ENCODE measurements at regions not wholly inside any gene's neighbourhood (a gene's known extent, or its start where the extent isn't known, plus 50 kb on each side); places are given as distances from the start of the nearest gene placed in this dataset.

DNA sequence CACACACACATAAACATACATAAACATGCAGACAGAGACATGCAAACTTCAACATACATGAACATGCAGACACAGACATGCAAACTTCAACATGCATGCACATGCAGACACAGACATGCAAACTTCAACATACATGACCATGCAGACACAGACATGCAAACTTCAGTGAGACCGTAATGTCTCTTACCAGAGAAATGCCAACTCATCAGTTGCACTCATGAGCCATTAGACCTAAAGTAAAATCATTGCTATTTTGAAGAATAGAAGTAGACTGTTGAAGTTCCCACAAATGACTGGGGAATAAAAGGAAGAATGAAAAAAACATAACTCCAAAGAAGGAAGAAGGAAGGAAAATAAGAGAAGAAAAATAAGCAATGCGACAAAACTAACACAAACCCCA, 1044.0 kb upstream of the TMEM132C start:
- no peak for DNase-seq

DNA sequence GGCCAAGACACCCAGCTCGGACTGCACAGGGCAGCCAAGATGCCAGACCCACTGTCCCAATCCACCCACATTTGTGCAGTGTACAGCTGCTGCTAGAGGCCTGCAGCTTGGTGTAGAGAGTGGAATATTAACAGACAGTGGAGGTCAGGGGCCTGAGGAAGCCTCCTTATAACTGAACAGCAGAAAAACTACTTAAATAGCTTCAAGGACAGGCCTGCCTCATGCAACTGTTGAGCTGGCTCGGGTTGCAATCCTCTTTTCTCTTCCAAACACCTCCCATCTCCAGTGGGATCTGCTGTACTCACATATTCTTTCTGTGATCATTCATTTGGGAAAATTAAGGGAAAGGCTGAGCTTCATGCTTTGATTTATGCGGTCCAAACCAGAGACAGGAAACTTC, 1043.2 kb upstream of the TMEM132C start:
- DNase-seq, result no peak

DNA sequence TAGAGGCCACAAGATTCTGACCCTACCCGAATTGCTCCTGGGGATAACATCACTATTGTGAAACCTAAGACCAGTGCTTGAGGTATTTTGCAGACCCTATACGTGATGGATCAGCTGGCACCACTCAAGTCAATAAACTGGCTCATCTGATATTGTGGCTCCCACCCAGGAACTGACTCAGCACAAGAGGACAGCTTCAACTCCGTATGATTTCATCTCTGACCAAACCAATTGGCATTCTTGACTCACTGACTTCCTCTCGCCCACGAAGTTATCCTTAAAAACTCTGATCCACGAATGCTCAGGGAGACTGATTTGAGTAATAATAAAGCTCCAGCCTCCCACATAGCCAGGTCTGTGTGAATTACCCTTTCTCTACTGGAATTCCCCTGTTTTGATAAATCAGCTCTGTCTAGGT, 1036.1 kb upstream of the TMEM132C start:
- DNase-seq, result no peak

- no peak for DNase-seq
Measured at GRCh38 chr12:127231371-127231770, 1035.6 kb upstream of the TMEM132C start.

GRCh38 chr12:127233016-127233415, 1034.0 kb upstream of the TMEM132C start:
- no peak for DNase-seq

GRCh38 chr12:127235761-127236160, 1031.2 kb upstream of the TMEM132C start:
- no peak for DNase-seq

GRCh38 chr12:127236491-127236890, 1030.5 kb upstream of the TMEM132C start:
- no peak for DNase-seq

DNA sequence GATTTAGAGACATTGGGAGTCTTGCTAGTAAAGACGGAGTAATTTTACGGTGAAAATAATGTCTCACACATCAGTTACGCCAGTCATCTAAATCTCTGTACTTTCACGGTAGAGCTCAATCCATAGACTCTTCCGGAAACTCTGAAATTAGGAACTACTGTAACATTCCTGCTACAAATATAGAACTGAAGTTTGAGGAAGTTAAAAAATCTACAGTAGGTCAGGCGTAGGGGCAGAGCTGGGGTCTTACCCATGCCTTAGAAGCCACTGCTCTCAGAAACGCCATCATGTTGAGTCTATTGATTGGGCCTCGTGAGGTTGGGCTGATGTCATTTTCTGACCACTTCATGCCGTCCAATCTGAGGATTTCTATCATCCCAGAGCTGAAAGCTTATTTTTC, 1029.8 kb upstream of the TMEM132C start:
- DNase-seq, result no peak

DNA sequence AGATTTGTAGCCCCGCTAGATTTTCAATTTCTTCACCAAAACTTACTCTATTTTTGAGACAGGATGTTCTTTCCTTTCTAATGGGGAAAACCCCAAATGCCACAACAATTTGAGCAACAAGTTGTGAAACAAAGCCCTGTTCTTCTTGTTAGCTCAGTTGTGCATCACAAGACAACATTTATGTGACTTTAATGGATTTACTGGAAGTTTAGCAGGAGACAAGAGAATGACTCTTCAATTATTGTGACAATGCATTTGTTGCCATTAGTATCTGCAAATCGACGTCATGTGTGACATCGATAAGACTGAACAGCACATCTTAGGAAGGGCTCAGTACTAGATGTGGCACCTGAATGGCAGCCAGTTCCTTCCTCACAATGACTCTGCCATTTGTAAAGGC, 1028.9 kb upstream of the TMEM132C start:
- no peak for DNase-seq

DNA sequence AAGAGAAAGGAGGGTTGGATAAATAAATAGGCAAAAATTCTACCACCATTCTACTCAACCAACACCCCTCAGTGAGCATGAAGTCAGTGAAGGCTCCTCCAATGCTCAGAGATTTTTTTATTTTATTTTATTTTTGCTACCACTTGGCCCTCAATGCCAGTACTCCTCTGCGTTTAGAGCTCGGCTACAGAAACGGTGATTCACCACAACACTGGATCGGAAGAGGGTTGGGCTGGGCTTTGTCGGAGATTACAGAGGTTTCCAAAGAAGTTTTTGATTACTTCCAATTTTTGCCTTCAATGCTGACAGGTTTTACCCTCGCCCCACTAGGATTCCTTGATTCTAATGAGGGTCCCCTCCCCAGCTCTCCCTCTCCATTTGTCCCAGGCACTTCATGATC, 1027.2 kb upstream of the TMEM132C start:
- DNase-seq, result no peak

- no peak for DNase-seq
Measured at GRCh38 chr12:127240249-127240929, 1026.6 kb upstream of the TMEM132C start.

- DNase-seq, result no peak
Measured at GRCh38 chr12:127241072-127241817, 1025.7 kb upstream of the TMEM132C start.

- no peak for DNase-seq
Measured at GRCh38 chr12:127245009-127245408, 1022.0 kb upstream of the TMEM132C start.

DNA sequence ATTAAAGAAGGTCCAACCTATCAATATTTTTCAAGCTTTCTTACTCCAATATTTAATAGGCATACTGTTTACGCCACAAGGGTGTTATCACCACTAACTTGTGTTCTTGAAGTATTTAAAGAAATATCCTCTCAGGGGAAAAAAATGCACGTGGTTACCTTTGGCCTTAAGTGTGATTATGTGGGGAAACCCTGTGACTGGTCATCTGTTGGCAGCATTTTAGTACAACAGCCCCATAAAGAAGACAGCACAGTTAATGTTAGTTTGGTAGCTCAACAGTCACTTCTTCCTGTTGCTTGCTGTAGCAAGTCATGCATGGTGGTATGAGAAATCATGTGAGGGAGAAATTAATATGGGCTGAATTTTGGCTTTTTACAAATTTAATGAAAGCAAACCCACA, 1021.5 kb upstream of the TMEM132C start:
- DNase-seq, result no peak

- DNase-seq, result no peak
Measured at GRCh38 chr12:127247937-127248336, 1019.0 kb upstream of the TMEM132C start.

GRCh38 chr12:127249428-127249827, 1017.5 kb upstream of the TMEM132C start:
- no peak for DNase-seq

DNA sequence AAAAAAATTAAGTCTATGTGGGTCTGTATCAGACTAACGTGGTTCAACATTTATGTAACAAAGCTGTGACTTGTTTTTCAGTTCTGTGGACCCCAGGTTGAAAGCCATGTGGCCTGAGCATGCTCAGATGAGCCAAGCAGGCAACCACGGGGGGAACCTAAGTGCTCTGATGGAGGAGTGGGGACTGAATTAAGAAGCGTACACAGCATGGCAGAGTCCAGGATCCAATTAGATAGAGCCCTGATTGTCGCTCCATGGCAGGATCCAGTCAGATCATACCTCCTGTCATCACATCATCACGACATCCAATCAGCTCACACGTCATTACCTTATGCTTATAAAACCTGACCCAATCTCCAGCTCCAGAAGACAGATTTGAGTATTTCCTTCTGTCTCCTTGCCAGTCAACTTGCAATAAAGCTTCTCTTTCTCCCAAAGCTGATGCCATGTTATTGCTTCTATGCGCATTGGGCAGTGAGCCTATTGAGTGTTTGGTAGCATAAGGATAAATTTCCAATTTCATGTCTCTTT, 1013.1 kb upstream of the TMEM132C start:
- no peak for DNase-seq

GRCh38 chr12:127254420-127254955, 1012.5 kb upstream of the TMEM132C start:
- DNase-seq, result no peak

DNA sequence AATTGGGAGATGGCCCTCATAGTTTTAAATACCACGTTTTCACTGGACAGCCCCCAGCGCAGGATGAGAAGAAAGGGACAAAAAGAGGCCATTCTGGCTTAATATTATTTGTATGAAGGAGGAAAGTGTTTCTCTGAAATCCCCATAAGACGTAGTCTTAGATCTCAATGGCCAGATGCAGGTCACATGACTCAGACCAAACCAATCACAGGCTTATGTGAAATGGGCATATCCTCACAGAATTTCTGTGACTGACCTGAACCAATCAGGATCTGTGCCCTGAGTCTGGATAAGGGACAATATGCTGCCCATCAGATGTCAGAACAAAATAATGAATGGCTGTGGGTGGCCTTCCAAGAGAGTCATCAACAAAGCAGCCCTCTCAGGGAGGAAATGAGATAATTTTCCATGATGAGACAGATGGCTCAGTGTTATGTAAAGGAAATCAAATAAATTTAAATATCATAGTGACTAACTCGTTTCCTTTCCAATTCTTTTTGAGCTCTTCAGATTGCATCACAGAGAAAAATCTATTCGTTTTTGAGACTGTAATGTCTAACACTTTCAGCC, 1009.5 kb upstream of the TMEM132C start:
- no peak for DNase-seq

DNA sequence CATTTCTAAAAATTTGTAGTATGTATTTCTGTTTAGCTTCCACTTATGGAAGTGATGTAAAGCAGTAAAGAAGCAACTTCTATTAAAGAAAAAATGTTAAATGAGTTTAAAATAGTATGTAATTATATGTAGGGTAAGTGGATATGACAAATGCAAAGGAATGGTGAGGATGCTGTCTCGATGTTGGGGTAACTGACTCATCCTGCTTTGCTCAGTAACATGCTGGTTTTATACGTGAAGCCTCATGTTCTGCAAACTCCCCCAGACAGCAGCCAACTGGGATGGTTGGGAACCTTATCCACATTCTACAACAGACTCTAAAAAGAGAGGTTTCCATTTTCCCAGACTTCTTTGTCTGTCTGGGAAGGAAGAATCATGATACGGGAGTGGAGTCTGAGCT, 1006.4 kb upstream of the TMEM132C start:
- DNase-seq, result no peak

DNA sequence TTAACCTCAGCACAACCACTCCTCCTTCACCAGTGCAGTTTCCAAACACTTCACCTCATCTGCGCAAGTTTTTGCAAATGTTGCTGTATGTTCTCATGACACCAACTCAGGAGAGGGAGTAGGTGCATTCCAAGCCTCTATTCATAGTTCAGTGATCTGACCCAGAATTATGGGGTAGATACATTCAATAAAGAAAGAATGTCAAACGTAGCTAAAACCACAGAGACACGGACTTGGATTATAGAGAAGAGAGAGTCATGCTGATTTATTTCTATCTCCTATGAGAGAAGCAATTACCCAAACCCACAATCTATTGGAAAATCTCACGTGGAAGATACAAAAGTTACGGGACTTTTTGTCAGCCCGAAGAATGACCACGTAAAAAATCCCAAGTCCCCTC, 1006.0 kb upstream of the TMEM132C start:
- DNase-seq, result no peak

DNA sequence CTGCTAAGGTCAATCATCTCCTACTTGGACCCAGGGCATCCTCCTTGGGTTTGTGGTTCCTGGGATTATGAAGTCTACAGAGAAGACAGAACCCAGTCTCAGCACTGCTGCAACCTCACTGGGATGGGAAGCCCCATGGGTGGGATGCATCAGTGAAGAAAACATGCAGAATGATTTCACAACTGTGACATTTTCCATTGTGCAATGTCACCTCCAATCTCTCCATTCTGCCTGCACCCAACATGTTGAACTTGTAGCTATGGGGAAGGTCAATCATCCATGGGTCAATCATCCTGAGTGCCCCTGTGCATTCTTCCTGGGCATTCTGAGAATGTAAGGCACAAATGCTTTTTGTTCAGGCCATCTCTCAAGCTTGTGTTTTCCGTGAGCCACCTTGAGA, 1004.4 kb upstream of the TMEM132C start:
- no peak for DNase-seq

GRCh38 chr12:127263621-127264020, 1003.3 kb upstream of the TMEM132C start:
- DNase-seq, result no peak

DNA sequence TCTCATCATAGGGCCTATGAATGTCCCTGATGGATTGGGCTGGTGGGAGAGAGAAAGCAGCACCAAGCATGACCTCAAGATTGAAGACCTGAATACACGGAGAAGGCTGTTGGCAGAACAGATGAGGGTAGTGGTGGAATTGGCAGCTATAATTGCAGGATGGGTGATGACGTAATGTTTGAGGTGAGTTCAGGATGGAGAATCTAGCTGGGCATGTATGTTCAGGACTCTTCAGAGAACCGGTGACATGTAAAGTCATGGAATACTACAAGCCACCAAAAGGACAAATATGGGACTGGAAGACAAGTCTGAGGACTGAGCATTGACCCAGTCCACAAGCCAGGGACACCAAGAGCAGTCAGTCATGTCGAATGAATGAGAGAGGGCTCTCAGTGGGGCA, 999.8 kb upstream of the TMEM132C start:
- no peak for DNase-seq
